Jurkat, Clone E6-1 (cell line): ENCODE measurements at regions not wholly inside any gene's neighbourhood (a gene's known extent, or its start where the extent isn't known, plus 50 kb on each side); places are given as distances from the start of the nearest gene placed in this dataset.
"Not testable (repeated sequence)": the region's sequence is repeated elsewhere in the genome, so short reads cannot be mapped to it uniquely, and the experiment has no call there.

Experiments
- DNase-seq: peaks from one replicate; pipeline ENCODE4 v3.0.0-alpha.2; 2011; ENCODE audit warnings: low read depth, low spot score
- H3K4me3 ChIP-seq: 2 replicates; pipeline ENCODE4 v1.5.1; 2011; ENCODE audit warnings: mild to moderate bottlenecking, low read length, control low read depth, moderate library complexity

DNA sequence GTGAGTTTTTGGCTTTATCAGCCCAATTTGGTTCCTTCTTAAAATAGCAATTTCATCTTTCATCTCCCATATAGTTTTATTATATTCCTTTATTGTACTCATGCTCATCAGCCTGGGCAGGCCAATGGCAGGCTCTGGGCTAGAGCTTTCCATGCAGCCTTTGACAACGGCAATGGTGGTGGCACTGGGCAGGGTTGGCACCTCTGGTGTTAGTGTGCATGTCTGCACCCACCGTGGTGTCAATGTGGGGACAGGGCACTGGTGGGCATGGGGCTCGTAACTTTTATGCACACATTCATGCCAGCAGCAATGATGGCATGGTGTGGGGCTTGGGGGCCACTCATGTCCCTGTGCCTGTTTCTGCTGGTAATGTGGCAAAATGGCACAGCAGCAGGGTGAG, 1305.4 kb downstream of the DSC3 start:
- DNase-seq, result no peak
- no peak overlapping the region for H3K4me3 ChIP-seq

DNA sequence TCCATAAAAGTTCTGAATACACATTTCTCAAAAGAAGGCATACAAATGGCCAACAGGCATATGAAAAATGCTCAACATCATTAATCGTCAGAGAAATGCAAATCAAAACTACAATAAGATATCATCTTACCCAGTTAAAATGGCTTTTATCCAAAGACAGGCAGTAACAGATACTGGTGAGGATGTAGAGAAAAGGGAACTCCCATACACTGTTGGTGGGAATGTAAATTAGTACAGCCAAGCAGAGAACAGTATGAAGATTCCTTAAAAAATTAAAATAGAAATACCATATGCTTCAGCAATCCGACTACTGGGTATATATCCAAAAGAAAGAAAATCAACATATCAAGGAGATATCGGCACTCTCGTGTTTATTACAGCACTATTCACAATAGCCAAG, 1312.5 kb downstream of the DSC3 start:
- no peak overlapping the region for H3K4me3 ChIP-seq
- no peak for DNase-seq

DNA sequence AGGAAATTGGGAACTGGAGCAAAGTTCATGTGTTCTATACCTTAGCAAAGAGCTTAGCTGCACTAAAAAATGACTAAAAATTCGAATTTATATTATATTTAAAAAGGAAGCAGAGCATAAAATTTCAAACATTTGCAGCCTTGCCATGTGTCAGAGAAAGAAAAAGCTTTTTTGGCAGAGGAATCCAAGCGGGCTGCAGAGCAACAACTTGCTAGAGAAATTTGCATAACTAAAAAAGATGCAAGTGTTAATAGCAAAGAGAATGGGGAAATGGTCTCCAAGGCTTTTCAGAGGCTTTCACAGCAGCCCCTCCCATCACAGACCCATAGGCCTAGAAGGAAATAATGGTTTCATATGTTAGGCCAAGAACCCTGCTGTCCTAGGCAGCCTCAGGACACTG, 1315.9 kb downstream of the DSC3 start:
- no peak overlapping the region for H3K4me3 ChIP-seq
- no peak for DNase-seq

DNA sequence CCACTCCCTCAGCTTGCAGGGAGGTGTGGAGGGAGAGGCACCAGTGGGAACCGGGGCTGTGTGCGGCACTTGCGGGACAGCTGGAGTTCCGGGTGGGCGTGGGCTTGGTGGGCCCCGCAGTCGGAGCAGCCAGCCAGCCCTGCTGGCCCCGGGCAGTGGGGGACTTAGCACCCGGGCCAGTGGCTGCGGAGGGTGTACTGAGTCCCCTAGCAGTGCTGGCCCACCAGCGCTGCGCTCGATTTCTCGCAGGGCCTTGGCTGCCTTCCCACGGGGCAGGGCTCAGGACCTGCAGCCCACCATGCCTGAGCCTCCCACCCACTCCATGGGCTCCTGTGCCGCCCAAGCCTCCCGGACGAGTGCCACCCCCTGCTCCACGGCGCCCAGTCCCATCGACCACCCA, 1319.1 kb downstream of the DSC3 start:
- not testable (repeated sequence) for H3K4me3 ChIP-seq, DNase-seq

DNA sequence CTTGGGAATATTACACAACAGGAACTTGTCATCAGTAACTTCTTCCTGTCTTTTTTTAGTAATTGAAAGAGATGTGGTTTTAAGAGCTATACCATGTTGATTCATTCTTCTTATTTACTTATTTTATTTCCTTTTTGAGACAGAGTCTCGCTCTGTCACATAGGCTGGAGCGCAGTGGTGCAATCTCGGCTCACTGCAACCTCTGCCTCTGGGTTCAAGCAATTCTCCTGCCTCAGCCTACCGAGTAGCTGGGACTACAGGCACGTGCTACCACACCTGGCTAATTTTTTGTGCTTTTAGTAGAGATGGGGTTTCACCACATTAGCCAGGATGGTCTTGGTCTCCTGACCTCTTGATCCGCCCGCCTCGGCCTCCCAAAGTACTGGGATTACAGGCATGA, 1326.6 kb downstream of the DSC3 start:
- not testable (repeated sequence) for DNase-seq, H3K4me3 ChIP-seq

DNA sequence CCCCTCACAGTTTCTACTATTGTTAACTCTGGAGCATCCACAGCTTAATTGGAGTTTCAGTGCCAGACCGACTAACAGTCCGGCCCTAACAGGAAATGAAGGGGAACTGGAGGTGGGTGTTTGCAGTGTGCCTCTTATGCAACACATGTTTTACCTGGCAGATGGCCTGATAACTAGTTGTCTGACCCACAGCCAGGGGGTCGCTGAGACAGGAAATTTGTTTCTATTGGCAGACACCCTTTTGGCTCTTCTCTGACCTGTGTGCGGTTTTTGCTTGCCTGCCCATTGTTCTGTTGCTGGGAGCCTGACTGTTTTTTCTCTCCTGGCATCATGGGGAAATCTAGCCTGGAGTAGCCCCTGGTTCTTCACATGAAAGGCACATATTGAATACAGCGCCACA, 1329.8 kb downstream of the DSC3 start:
- H3K4me3 ChIP-seq, result no peak overlapping the region
- DNase-seq, result no peak

DNA sequence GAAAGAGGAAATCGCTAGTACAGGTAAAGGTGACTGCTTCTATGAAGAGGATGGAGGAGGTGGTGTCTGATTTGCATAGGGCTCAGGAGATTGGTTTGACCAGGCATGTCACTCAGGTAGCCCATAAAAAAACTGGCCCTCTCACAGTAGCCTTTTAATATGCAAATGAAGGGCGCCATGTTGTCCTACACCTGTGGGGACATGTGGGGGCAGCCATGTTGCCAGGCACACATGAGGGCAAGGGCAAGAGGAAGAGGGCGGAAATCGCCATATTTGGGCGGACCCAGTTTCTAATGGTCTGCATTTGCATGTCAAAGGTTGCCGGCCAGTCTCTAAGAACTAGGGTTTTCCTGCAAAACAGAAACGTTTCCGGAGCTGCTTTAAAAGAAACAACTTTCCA, 1330.6 kb downstream of the DSC3 start:
- no peak overlapping the region for H3K4me3 ChIP-seq
- DNase-seq, result no peak

DNA sequence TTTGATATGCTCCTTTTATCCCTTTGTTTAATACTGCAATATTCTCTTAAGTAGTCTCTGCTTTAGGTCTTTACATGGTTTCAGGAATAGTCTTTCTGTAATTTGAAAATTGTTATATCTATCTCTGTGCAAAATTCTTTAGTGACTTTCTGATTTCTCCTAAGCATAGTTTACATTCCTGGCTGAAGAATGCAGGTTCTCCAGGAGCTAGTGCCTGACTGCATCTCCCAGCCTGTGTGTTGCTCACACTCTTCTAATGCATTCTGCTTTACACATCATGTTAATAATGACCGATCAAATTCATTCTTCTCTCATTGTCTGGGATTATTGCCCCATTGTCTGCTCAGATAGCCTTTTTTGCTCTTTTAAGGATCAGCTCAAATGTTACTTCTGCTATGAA, 1349.2 kb downstream of the DSC3 start:
- no peak for DNase-seq
- H3K4me3 ChIP-seq, result no peak overlapping the region

DNA sequence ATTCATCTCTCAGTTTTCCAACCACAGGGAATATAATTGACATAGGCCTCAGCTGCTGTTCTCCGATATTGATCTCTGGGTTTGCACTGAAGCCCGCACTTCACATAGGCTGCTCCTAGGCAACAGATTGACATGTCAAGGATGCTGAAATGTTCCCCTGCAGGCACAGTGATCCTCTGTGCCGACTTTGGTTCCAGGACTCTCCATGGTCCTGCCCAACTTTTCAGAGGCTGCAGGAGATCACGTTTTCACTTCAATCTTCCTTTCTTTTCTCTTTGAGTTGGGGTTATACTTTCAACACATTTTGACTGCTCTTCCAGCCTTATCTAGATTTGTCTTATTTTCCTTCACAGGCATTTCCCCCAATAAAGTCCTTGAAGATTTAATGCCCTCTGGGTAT, 1361.0 kb downstream of the DSC3 start:
- H3K4me3 ChIP-seq, result no peak overlapping the region
- no peak for DNase-seq

DNA sequence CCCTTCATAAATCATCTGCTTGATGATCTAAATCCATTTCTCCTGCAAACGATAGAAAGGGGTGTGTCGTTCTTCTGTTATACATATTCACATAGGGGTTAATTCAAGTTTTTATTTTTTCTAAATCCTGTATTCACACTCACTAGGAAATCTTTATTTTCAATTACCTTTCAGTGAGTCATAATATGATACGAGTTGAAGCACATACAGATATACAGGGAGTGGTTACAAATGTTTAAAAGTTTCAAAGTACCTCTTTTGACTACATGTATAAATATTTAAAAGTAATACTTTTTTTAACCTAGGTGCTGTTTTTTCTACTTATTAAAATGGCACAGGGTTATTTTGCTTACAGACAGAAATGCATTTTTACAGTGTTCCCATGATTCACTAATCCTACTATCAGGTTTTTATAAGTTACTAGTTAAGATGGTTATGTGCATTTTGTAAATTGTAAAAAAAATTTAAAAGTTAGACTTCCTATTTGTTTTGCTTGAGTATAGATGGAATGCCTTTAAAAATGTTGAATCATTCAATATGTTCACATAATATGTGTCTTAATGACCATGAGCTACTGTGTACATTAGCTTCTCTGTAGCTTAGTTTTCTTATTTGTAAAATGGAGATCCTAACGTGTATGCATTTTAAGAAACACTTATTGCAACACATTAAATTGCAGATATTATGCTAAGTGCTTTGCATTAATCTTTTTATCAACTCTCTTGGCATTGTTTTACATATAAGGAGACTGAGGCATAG, 1378.1 kb downstream of the DSC3 start:
- no peak overlapping the region for H3K4me3 ChIP-seq
- no peak for DNase-seq

DNA sequence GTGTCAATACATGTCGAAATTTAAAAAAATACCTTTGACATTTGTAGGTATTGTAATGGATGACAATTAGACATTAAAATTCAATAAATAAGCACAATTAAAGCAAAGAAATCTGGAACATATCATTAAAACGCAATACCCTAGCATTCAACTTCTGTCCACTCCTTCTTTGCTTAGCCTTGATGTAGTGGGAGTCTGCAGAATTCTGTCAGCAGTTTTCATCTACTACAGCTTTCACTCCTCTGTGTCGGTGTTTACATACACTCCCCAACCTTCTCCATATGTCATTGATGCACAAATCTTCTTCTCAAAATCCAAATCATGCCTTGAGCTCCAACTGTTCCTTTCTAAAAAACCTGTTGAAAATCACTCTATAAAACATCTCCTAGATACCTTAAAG, 1380.6 kb downstream of the DSC3 start:
- no peak overlapping the region for H3K4me3 ChIP-seq
- DNase-seq, result no peak

DNA sequence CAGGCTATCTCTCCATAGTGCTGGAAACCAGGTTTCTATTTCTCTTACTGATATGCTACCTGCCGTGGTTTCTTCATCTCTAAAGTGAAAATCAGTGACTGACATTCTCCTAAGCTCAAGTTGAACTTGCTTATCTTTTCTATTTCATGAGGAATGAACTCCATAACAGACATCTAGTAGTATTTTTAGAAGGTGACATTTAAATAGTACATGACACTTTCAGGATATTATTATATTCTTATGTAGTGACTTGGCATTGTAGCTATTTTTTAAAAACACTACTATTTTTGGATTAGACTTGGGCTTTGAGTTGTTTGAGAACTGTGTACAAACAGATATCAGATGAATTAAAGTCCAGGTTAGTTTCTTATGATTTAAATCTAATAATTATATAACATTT, 1381.8 kb downstream of the DSC3 start:
- no peak for DNase-seq
- no peak overlapping the region for H3K4me3 ChIP-seq

DNA sequence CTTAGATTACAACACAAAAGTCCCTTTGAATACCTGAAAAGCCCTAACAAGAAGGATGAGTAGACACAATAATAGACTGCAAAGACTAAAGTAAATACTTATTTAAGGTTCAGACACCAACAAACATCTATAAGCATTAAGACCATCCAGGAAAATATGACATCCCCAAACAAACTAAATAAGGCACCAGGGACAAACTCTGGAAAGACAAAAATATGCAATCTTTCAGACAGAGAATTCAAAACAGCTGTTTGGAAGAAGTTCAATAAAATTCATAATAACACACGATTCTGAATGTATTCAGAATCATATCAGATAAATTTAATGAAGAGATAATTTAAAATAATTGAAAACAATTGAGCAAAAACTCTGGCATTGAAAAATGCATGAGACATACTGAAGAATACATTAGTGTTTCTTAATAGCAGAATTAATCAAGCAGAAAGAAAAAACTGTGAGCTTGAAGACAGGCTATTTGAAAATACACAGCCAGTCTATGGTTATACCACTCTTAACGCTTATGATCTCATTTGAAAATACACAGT, 1388.8 kb downstream of the DSC3 start:
- no peak for DNase-seq
- no peak overlapping the region for H3K4me3 ChIP-seq

DNA sequence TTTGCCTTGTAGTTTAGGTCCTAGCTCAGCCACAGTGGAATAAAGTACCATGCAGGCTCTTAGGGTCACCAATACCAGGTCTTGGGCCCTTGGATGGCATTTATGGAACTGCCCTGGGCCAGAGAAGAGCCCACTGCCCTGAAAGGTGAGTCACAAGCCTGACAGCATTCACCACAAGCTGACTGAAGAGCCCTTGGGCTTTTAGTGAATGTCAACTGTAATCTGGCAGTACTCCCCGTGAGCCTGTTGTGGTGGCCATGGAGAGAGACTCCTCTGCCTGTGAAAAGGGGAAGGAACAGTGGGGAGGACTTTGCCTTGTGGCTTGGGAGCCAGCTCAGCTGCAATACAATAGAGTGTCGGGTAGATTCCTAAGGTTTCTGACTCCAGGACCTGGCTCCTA, 1389.7 kb downstream of the DSC3 start:
- no peak for DNase-seq
- no peak overlapping the region for H3K4me3 ChIP-seq

DNA sequence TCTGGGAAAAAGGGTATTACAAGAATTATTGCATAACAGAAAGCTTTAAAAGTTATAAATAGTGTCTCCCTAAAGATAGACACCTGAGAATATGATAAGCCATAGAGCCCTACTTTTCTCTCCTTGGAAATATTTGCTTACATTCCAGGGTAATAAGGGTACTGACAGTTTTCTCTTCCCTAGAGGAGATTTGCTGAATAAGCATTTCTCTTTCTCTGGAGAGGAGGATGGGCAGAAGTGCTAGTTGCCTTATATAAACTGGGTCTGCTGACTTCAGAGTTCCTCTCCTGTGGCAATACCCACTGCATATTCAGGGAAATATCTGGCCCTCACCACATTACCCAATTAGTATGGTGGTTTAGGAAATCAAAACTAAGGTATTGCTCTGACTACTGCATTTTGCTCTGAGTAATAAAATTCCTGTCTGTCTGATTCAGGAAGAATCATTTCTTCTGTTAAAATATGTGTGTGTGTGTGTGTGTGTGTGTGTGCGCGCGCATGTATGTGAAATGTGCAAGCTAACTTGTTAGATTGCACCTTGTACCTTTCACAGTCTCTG, 1391.3 kb downstream of the DSC3 start:
- no peak overlapping the region for H3K4me3 ChIP-seq
- DNase-seq, result no peak

DNA sequence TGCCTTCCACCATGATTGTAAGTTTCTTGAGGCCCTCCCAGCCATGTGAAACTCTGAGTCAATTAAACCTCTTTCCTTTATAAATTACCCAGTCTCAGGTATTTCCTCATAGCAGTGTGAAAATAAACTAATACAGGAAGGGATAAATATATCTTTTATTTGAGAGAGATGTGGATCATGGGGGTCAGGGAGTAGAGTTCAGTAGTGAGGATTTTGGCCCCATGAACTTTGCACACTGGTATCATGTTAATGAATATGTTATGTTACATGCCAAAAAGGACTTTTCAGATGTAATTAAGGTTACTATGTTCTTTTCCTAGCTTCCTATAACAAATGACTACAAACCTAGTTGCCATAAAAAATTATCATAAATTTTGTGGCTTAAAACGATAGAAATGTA, 1393.7 kb downstream of the DSC3 start:
- DNase-seq, result no peak
- H3K4me3 ChIP-seq, result no peak overlapping the region

DNA sequence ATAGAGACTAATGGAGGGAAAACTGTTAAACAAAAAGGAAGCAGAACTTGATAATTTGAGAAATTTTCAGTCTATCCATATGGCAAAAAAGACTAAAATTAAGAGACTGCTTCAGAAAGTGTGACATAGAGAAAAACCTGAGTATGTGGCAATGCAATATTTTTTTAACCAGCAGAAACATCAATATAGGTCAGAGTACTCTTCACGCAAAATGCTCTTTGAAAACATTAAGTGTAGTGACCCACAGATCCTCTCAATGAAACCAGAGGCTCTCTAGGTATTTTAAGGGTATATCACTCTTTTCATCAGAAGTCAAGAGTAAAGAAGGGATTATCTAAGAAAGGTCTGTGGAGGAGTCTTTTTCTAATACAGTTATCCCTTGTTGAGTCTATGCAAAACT, 1394.8 kb downstream of the DSC3 start:
- no peak for DNase-seq
- H3K4me3 ChIP-seq, result no peak overlapping the region

DNA sequence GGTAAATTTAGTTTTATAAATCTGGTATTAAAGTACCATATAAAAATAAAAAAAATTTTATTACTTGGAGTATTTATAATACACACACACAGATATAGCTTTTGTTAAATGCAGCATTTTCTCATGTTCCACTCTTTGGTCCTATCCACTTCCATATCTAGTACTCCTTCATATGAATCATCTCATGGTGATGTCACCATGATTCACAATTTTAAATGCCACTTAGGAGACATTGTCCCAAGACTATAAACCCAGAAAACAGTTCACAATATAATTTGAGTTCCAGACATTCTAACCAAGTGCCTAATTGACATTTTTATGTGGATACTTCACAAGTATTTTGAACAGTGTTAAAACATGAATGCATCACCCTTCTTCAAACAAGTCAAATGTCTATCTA, 1398.3 kb downstream of the DSC3 start:
- H3K4me3 ChIP-seq, result no peak overlapping the region
- no peak for DNase-seq

DNA sequence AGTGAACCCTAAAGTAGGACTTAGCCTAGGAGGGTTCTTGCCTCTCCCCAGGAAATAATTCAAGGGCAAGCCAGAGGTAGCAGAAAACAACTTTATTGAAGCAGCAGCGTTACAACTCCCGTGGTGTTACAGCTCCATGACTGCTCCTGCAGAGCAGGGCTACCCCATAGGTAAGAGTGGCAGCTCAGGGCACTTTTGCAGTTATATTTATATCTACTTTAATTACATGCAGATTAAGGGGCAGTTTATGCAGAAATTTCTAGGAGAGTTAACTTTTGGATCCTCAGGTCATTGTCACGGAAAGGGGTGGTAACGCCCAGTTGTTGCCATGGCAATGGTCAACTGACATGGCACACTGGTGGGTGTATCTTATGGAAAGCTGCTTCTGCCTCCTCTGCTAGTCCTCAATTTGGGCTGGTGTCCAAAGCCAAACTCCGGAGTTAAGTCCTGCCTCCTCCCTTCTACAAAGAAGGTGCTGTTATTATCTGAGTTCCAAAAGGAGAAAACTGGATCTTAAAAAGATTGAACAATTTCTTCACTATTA, 1413.0 kb downstream of the DSC3 start:
- no peak for DNase-seq

DNA sequence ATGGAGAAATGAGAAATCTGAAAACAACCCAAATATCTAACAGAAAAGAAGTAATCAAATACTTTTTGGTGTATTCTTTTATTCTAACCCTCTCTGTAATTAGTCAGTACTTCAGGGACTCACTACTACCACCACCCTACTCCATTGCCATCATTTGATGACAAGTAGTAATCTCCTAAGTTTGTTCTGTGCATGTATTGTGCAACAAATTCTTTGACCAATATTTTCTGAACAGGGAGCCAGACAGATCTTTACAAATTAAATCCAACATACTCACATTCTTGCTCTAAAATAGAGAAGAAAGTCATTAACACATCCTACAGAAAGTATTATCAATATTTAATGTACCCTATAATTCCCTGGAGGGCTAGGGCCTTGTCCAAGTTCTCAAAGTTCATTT, 1416.4 kb downstream of the DSC3 start:
- H3K4me3 ChIP-seq, result no peak overlapping the region
- no peak for DNase-seq

More for the DNA sequence above, 1413.0 kb downstream of the DSC3 start:
- no peak overlapping the region for H3K4me3 ChIP-seq

DNA sequence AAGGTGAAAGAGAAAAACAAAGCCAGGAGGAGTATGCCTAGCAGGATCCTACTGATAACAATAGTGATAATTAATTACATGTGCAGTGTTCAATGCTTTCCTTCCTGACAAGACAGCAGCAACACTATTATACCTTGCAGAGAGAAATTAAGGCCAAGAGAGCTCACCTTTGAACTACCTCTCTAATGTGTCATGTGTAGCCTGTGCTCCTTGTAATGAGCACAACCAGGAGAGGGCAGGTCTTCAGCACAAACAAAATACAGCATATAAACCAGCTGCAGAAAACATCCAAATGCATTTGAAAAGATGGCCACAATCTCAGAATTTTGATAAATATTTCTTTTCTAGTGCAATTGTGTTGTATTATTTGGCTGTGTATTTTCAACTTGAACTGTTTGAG, 1425.7 kb downstream of the DSC3 start:
- H3K4me3 ChIP-seq, result no peak overlapping the region
- no peak for DNase-seq
